ENCODE measurements at regions not wholly inside any gene's neighbourhood (a gene's known extent, or its start where the extent isn't known, plus 50 kb on each side); places are given as distances from the start of the nearest gene placed in this dataset.

DNA sequence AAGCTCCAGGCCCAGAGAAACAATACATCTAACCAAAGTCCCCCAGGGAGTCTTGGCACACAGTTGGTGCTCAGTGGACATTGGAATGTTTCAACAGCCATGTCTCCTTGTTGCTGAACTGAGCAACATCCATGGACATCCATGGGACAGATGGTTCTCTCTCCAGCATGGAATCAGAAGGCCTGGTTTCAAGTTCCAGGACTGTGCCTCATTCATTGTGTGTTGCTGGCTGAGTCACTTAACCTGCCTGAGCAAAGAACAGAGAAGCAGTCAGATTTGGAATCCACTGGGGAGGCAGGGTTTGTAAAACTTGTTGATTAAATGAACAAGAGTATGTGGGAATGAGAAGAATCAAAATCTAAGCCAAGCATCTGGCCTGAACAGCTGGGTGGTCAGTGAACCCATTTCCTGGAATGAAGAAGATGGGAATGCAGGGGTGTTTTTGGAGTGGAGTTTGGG is 147.9 kb downstream of the CHIC2 start:
- TF ChIP-seq, protein P1, sequence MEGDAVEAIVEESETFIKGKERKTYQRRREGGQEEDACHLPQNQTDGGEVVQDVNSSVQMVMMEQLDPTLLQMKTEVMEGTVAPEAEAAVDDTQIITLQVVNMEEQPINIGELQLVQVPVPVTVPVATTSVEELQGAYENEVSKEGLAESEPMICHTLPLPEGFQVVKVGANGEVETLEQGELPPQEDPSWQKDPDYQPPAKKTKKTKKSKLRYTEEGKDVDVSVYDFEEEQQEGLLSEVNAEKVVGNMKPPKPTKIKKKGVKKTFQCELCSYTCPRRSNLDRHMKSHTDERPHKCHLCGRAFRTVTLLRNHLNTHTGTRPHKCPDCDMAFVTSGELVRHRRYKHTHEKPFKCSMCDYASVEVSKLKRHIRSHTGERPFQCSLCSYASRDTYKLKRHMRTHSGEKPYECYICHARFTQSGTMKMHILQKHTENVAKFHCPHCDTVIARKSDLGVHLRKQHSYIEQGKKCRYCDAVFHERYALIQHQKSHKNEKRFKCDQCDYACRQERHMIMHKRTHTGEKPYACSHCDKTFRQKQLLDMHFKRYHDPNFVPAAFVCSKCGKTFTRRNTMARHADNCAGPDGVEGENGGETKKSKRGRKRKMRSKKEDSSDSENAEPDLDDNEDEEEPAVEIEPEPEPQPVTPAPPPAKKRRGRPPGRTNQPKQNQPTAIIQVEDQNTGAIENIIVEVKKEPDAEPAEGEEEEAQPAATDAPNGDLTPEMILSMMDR (conservative IDR thresholded peaks at IDR 0.05 in 1 of 2, IDR thresholded peaks at IDR 0.05 in 1 of 2; ENCODE audit: low read depth in 1 of 2, low read length in 2 of 2) = no peak
- no peak for TF ChIP-seq EZH2 (IDR thresholded peaks at IDR 0.05; ENCODE audit: low read length, missing control alignments)
